GM12875 (cell line): ENCODE measurements at regions not wholly inside any gene's neighbourhood (a gene's known extent, or its start where the extent isn't known, plus 50 kb on each side); places are given as distances from the start of the nearest gene placed in this dataset.

ENCODE experiments used
- H3K4me3 ChIP-seq: one replicate; pipeline ENCODE4 v1.5.1; 2011; ENCODE audit warnings: low read depth, low read length, control low read depth
- CTCF ChIP-seq: IDR thresholded peaks from 2 replicates; pipeline ENCODE4 v1.5.1; 2011; ENCODE audit warnings: low read depth, mild to moderate bottlenecking, control low read depth, inconsistent platforms, low read length, moderate library complexity, borderline replicate concordance; ENCODE audit not compliant: insufficient read depth

GRCh38 chr21:19986396-19986795 lies 1011.8 kb upstream of the NCAM2 start:
- H3K4me3 ChIP-seq = no peak overlapping the region
- no peak for TF ChIP-seq CTCF

- no peak for TF ChIP-seq CTCF
Observed at GRCh38 chr21:19987671-19988070, 1010.5 kb upstream of the NCAM2 start.

GRCh38 chr21:19992540-19992939 lies 1005.7 kb upstream of the NCAM2 start:
- H3K4me3 ChIP-seq = no peak overlapping the region
- TF ChIP-seq CTCF = no peak

More at GRCh38 chr21:19987671-19988070, 1010.5 kb upstream of the NCAM2 start:
- H3K4me3 ChIP-seq = no peak overlapping the region

GRCh38 chr21:19993268-19993667 lies 1004.9 kb upstream of the NCAM2 start:
- no peak overlapping the region for H3K4me3 ChIP-seq
- no peak for TF ChIP-seq CTCF

- H3K4me3 ChIP-seq = no peak overlapping the region
- TF ChIP-seq CTCF = no peak
Observed at GRCh38 chr21:19995253-19995652, 1003.0 kb upstream of the NCAM2 start.

GRCh38 chr21:19998453-19998852 lies 999.8 kb upstream of the NCAM2 start:
- no peak for TF ChIP-seq CTCF
- H3K4me3 ChIP-seq = no peak overlapping the region

GRCh38 chr21:19999369-20000272 lies 998.6 kb upstream of the NCAM2 start:
- H3K4me3 ChIP-seq = no peak overlapping the region
- no peak for TF ChIP-seq CTCF
